ENCODE measurements at regions not wholly inside any gene's neighbourhood (a gene's known extent, or its start where the extent isn't known, plus 50 kb on each side); places are given as distances from the start of the nearest gene placed in this dataset.

DNA sequence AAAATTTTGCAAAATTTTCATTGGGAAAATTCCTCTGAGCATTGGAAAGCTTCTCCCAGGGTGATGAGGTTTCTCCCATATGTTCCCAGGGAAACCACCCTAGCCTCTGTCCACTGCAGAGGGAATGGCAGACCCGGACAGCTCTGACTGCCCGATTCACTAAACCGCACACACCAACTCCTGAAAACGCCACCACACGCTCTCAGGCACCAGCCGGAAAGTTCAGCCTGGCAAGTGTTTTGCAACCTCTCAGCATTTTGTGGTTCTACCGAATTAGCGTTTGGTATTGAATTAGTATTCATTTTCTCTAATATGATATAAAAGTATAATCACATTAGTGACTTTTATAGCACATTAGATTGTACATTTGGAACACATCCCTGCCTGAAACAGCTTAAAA lies 213.4 kb downstream of the PHETA1 start:
- Histone ChIP-seq H4K20me1 (replicated peaks in 1 of 2; ENCODE audit: control insufficient read depth in 1 of 2, insufficient read depth in 2 of 2, low read length in 2 of 2) (peaks cover 0 to 4% of the 10 kb centered on the region in 2 experiments), H3K9me3 (ENCODE audit: insufficient read depth in 2 of 2, low read depth in 1 of 2, low read length in 1 of 2) (no peaks in the 10 kb centered on the region), H4K8ac (ENCODE audit: extremely low read depth, insufficient read depth, low read length) (no peak overlapping the region), H3K4me3 (ENCODE audit: extremely low read depth in 1 of 4, insufficient read depth in 2 of 4, low read depth in 3 of 4, low read length in 4 of 4) (no peak overlapping the region), H3K36me3 (ENCODE audit: control insufficient read depth in 2 of 4, insufficient read depth in 4 of 4, low read length in 3 of 4) (no peaks in the 10 kb centered on the region), H2BK12ac (ENCODE audit: low read depth, low read length) (no peak overlapping the region), H3K79me2 (ENCODE audit: control insufficient read depth in 1 of 2, insufficient read depth in 2 of 2, low read length in 2 of 2) (no peaks in the 10 kb centered on the region), H2BK20ac (ENCODE audit: low read length) (no peak overlapping the region), H2AFZ (ENCODE audit: low read length) (no peak overlapping the region), H3K4me1 (replicated peaks in 1 of 4; ENCODE audit: control insufficient read depth in 3 of 4, insufficient read depth in 4 of 4, low read length in 3 of 4) (peaks cover 0 to 23% (median 12%) of the 10 kb centered on the region in 4 experiments; a peak in 6 of 7 replicates), H3K4ac (replicated peaks; ENCODE audit: insufficient read length, low read depth, low read length) (no peak overlapping the region), H3K27me3 (replicated peaks in 1 of 4; ENCODE audit: control insufficient read depth in 3 of 4, extremely low read depth in 1 of 4, insufficient read depth in 3 of 4, low read length in 3 of 4) (no peaks in the 10 kb centered on the region), H3K56ac (replicated peaks; ENCODE audit: insufficient read length, low read depth, low read length) (no peak overlapping the region), H3K4me2 (ENCODE audit: insufficient read depth in 1 of 2, low read depth in 2 of 2, low read length in 2 of 2) (no peak overlapping the region), H3K18ac (ENCODE audit: extremely low read depth, low read length) (no peak overlapping the region), H4K91ac (replicated peaks; ENCODE audit: insufficient read length, low read length) (no peak overlapping the region), H3K23ac (ENCODE audit: insufficient read length) (no peak overlapping the region), H3K23me2 (ENCODE audit: low read depth, low read length) (peaks cover 1% of the 10 kb centered on the region; the same call in 1 of the 2 replicates), H2BK120ac (replicated peaks; ENCODE audit: low read depth, low read length) (no peak overlapping the region), H3K9ac (replicated peaks in 1 of 4; ENCODE audit: extremely low read depth in 1 of 4, low read depth in 3 of 4, low read length in 3 of 4) (no peak overlapping the region), H3K79me1 (ENCODE audit: low read depth, low read length) (0 out of 2 replicates have a peak, but pooled peaks cover 3% of the 10 kb centered on the region), H3K27ac (ENCODE audit: low read depth, low read length) (no peak overlapping the region), H2AK5ac (ENCODE audit: low read depth, low read length) (no peak overlapping the region), H2BK15ac (ENCODE audit: low read length) (no peak overlapping the region), H3K14ac (ENCODE audit: insufficient read length) (no peak overlapping the region), H4K5ac (ENCODE audit: insufficient read length, low read depth, low read length) (no peak overlapping the region), H2BK5ac (ENCODE audit: low read depth, low read length) (no peak overlapping the region)
- 89% methylated on average over 8 of the region's 8 CpGs; no CpG with 5 or more reads in 1 of the 2 experiments for WGBS, 2 experiments (ENCODE audit: extremely low coverage in 1 of 2, insufficient coverage in 1 of 2, insufficient read length in 1 of 2, insufficient replicate concordance in 2 of 2, low coverage in 1 of 2, low lambda C conversion rate in 2 of 2, missing lambda C conversion rate in 1 of 2)
- TF ChIP-seq TBP (IDR thresholded peaks at IDR 0.05; ENCODE audit: low read depth, low read length): no peak
- no peak for TF ChIP-seq POLR2A (IDR thresholded peaks at IDR 0.05; ENCODE audit: control extremely low read depth in 1 of 2, low read depth in 2 of 2, low read length in 2 of 2)
- no peak for TF ChIP-seq CHD1 (IDR thresholded peaks at IDR 0.05; ENCODE audit: low read depth, low read length)
- TF ChIP-seq RAD21 (IDR thresholded peaks at IDR 0.05 in 1 of 2, conservative IDR thresholded peaks at IDR 0.05 in 1 of 2; ENCODE audit: low read depth in 2 of 2, low read length in 2 of 2): no peak
- TF ChIP-seq SP1 (IDR thresholded peaks at IDR 0.05; ENCODE audit: low read depth, low read length): no peak
- no peak for TF ChIP-seq POU5F1 (IDR thresholded peaks at IDR 0.05; ENCODE audit: low read depth, low read length)
- TF ChIP-seq ASH2L (IDR thresholded peaks at IDR 0.05; ENCODE audit: low read length): no peak
- TF ChIP-seq, protein P1, sequence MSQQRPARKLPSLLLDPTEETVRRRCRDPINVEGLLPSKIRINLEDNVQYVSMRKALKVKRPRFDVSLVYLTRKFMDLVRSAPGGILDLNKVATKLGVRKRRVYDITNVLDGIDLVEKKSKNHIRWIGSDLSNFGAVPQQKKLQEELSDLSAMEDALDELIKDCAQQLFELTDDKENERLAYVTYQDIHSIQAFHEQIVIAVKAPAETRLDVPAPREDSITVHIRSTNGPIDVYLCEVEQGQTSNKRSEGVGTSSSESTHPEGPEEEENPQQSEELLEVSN (IDR thresholded peaks at IDR 0.05): no peak
- TF ChIP-seq GTF2F1 (IDR thresholded peaks at IDR 0.05; ENCODE audit: borderline replicate concordance, low read depth, low read length): no peak
- TF ChIP-seq SIX5 (IDR thresholded peaks at IDR 0.05; ENCODE audit: low read depth, low read length): no peak
- no peak for TF ChIP-seq SIRT6 (IDR thresholded peaks at IDR 0.05; ENCODE audit: low read length)
- TF ChIP-seq EP300 (IDR thresholded peaks at IDR 0.05; ENCODE audit: borderline replicate concordance in 1 of 2, low read depth in 2 of 2, low read length in 2 of 2): no peak
- TF ChIP-seq CBX5 (IDR thresholded peaks at IDR 0.05; ENCODE audit: low read depth, low read length): no peak
- TF ChIP-seq SUZ12 (IDR thresholded peaks at IDR 0.05; ENCODE audit: low read length): no peak
- no peak for TF ChIP-seq NRF1 (IDR thresholded peaks at IDR 0.05; ENCODE audit: low read depth, low read length)
- FAIRE-seq (no peak), DNase-seq (ENCODE audit: low read depth in 1 of 2, low spot score in 2 of 2) (no peak)
- POLR2A ChIA-PET (ENCODE audit: partially characterized antibody): no interaction called here
- CTCF ChIA-PET (ENCODE audit: partially characterized antibody): interaction anchor here (1.1 kb wide), 1 partner anchor 15 kb away, joined by 4 read pairs; no protein-coding TSS in a partner anchor
